ENCODE measurements at regions not wholly inside any gene's neighbourhood (a gene's known extent, or its start where the extent isn't known, plus 50 kb on each side); places are given as distances from the start of the nearest gene placed in this dataset.
A peak's percentile ranks its signal among the peaks of the same experiment; 100 is the strongest.

DNA sequence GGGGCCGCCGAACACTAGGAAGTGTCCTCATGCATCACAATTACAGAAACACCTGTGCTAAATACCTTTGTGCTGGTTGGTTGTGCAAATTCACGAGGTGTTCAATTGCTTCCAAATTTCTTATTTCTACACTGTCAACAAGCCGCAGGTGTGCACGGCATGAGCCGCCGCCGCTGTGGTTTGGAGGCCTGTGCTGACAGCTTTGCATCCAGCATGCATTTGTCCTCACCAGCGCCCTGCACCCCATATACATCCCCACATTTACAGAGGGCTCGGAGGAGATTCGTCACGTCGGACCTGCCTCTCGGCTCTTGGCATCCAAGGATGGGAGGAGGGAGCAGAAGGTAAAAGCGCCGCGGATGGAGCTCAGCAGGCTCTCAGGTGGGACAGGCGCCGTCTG lies 305.3 kb upstream of the MKI67 start:
- DNase-seq = no peak

DNA sequence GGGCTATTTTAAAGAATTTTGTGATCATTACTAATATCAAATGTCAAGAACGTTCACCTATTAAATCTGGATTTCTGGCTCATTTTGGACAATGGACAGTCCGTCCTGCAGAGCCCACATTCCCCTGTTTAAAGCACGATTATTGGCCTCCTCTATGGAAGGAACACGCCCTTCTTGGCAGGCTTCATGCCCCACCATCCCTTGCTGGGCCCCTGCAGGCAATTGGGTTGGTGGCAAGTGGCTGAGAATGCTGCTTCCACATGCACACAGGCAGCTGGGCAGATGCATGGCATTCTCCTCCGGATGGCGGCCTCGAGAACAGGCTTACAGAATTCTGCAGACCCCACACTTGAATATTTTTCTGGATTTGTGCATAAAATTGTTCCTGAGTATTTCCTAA lies 305.8 kb upstream of the MKI67 start:
- no peak for DNase-seq

DNA sequence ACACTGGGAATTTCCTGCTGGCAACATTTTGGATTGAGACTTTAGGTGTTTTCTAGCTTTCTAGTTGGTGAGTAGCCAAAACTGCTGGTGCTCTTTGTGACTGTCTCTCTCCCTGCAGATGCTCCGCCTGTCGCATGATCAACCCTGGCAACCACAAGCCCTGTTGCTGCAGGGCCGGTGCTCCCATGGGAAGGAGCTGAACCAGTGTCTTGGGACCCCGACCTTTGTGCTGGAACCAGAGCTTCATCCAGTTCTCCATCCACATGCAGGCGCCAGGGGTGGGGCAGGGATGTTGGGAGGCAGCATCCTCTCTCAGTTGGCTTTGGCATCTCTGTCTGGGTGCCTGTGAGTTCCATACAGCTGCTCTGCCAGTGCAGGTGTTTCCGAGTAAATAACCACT lies 306.2 kb upstream of the MKI67 start:
- no peak for DNase-seq

- DNase-seq = no peak
Observed at GRCh38 chr10:128435811-128436210, 309.6 kb upstream of the MKI67 start.

- no peak for DNase-seq
Observed at GRCh38 chr10:128437786-128438345, 311.6 kb upstream of the MKI67 start.

GRCh38 chr10:128438417-128439063 lies 312.3 kb upstream of the MKI67 start:
- no peak for DNase-seq

- no peak for DNase-seq
Observed at GRCh38 chr10:128440513-128441160, 314.4 kb upstream of the MKI67 start.

- no peak for DNase-seq
Observed at GRCh38 chr10:128443925-128444518, 317.8 kb upstream of the MKI67 start.

- DNase-seq = no peak
Observed at GRCh38 chr10:128448796-128449195, 322.6 kb upstream of the MKI67 start.

GRCh38 chr10:128451879-128452278 lies 325.7 kb upstream of the MKI67 start:
- no peak for DNase-seq

GRCh38 chr10:128456271-128456670 lies 330.0 kb upstream of the MKI67 start:
- no peak for DNase-seq

GRCh38 chr10:128457136-128457535 lies 330.9 kb upstream of the MKI67 start:
- DNase-seq = no peak

GRCh38 chr10:128461991-128462390 lies 335.8 kb upstream of the MKI67 start:
- DNase-seq = no peak

DNA sequence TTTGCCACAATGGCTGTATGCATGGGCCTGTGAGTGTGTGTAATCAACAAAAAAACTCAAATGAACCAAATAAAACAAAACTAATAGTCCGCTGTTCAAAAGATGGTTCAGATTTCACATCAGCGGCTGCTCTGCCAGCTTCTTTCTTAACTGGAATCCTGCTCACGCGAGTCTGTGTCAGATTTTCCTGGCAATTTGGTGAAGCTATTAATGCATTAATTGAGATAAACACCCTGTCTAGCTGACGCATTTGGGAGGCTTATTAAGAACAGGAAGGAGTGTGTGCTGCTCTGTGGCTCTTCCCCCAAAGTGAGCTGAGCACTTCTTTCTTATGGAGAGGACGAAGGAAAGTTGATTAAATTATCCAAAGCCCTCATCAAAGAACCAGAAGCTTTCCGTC lies 336.6 kb upstream of the MKI67 start:
- no peak for DNase-seq

DNA sequence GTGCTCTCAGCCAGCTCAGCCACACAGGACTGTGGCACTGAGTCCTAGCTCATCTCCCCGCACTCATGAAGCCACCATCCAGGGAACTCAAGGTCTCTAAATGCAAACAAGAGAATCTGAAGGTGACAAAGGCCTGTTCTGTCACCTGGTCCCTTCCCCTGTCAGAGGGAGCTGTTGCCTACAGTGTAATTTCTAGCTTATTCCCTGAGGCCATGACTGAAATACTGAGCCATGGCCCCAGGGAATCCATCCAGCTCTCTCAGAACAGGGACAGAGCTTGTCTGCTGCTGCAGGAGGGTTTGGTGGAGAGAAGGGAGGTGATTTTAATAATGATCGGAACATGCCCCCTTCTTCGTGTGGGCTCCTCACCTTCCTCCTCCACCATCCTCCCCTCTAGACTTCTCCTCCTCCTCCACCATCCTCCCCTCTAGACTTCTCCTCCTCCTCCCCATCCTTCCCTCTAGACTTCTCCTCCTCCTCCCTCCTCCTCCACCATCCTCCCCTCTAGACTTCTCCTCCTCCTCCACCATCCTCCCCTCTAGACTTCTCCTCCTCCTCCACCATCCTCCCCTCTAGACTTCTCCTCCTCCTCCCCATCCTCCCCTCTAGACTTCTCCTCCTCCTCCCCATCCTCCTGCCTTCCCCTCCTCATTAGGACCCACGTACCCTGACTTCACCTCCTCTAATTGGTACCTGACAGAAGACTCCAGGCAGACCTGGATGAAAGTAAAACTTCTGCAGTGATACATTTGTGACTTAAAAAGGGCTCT lies 338.0 kb upstream of the MKI67 start:
- peak; percentile 50 for DNase-seq

DNA sequence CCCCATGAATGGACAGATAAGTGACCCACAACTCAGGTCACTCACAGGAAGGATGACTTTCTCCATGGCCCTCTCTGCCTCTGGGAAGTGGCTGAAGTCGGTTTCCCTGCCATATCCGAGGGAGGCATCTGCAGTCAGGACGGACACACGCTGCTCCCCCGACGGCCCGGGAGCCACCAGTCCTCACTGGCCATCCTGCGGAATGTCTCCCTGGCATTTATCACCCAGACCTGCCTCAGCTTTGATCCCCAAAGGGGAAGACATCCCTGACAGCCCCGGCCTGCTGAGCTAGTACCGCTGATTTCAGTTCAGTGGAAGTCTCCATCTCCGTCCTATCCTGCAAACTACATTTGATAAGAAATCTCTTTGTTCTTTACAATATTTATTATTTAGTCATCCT lies 339.5 kb upstream of the MKI67 start:
- DNase-seq = no peak

DNA sequence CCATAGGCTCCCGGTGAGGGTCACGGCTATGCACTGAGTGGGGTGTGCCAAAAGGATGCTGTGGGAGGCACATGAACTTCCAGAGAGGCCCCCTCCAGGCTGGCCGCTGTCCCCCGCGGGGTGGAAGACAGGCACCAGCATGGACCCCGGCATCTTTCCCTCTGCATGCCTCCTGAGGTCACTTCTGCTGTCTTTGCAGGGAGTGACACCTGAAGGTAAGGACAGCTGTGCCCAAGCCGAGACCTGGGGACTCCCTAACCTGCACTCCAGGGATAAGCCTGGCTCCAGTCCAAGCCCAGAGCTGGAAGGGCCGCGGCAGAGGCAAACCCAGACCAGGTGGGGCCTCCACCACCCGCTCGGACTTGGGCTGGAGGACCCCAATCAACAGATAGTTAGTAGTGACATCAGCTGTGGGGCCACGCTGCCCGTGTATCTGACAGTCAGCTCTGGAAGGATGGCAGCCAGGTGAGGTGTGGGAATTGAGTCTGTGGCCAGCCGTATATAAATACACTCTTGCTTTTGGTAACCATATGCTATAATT lies 340.7 kb upstream of the MKI67 start:
- no peak for DNase-seq

GRCh38 chr10:128468462-128468861 lies 342.2 kb upstream of the MKI67 start:
- DNase-seq = no peak

GRCh38 chr10:128469515-128469914 lies 343.3 kb upstream of the MKI67 start:
- no peak for DNase-seq

- DNase-seq = no peak
Observed at GRCh38 chr10:128470321-128470965, 344.2 kb upstream of the MKI67 start.

GRCh38 chr10:128471151-128471550 lies 344.9 kb upstream of the MKI67 start:
- no peak for DNase-seq

DNA sequence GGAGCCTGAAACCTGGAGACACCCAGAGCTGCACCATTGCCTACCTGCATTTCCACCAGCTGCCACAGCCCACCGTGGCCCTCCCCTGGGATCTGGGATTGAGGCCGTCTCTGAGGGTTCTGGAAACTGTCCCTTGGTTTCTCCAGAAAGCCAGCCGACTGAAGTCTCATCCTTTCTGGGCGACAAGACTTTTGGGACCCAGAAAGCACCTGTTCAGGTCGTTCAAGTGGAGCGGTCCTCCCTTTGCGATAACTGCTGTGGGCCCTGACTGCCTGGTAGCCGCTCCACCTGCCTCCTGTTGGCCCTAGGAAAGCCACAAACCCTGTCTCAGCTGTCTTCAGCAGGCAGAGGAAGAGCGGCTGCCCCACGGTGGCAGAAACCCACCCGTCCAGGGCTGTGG lies 346.0 kb upstream of the MKI67 start:
- no peak for DNase-seq

DNA sequence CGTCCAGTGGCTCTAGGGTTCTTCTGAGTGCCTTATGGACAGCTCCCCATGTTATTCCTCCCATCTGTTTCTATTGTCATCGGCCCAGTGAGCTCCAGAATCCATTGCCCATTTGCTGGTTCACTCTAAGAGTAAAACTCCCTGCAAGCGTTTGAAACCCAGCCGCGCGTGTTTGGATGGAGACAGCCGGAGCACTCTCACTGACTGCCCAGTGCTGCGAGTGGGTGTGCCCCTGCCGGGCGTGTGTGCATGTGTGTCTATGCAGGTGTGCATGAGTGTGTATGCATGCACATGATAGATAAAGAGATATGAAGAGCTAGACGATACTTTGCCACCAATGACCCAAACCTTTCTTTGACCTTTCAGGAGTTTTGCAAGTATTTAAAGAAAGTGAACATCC lies 347.2 kb upstream of the MKI67 start:
- DNase-seq = no peak

Measured in CD4-positive, alpha-beta T cell treated with Interleukin-15 for 1 hour (primary cell).